HG03135 (cell line): ENCODE measurements at regions not wholly inside any gene's neighbourhood (a gene's known extent, or its start where the extent isn't known, plus 50 kb on each side); places are given as distances from the start of the nearest gene placed in this dataset.

Experiments used
- ATAC-seq: cut with Tn5 transposase; IDR thresholded peaks from one replicate; pipeline ENCODE4 v1.9.1; 2021; ENCODE audit warnings: mild to moderate bottlenecking, moderate library complexity; ENCODE audit not compliant: unreplicated experiment

DNA sequence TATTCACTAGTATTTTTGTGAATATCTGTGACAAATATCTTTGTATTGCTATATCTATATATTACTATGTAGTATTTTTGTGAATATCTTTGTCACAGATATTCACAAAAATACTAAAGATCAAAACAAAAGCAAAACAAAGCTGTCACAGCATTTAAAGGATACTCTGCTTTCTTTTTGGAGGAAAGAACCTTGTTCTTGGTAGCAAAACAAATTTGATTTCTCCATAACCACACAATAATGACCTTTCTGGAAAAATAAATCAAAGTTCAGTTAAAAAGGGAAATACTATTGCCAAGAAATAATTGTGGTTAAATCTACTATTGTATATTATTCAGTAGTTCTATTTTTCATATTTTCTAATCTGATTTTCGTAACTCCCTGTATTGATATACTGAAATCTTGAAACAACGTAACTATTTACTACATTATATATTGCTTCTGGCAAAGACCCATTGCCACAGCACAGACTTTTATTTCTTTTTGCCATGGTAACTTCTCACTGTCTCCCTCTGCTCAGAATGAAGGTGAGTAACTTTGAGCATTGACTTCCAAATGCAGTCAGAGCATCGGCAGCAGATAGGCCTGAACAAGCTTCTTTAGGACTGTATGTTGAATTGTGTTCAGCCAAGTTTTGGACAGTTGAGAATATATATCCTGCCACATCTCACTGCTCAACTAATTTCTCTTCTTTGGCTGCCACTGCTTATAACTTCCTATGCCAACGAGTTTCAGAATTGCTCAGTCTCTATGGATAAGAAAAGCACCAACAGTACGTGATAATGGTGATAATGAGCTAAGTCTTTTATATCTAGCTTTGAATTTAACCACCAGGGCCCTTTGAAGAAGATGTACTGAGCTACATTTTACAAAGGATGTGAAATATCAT lies 1097.2 kb upstream of the GJE1 start:
- no peak for ATAC-seq

DNA sequence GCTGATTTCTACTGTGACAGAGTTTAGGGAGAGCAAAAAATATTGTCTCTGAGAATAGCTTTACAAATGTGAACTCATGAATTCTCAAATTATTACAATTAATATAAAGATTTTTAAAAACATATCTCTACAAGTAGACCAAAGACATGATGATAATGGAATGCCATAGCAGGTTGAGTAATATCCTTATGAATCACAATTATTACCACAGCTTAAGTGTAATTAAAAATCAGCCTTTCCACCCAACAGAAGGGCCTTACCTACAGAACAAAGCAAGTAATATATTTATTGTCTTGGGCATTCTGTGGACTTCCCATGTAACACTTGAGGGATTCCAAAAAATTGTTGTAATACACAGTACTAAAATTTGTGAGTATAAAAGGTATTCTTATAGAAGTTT lies 1099.6 kb upstream of the GJE1 start:
- ATAC-seq = no peak

DNA sequence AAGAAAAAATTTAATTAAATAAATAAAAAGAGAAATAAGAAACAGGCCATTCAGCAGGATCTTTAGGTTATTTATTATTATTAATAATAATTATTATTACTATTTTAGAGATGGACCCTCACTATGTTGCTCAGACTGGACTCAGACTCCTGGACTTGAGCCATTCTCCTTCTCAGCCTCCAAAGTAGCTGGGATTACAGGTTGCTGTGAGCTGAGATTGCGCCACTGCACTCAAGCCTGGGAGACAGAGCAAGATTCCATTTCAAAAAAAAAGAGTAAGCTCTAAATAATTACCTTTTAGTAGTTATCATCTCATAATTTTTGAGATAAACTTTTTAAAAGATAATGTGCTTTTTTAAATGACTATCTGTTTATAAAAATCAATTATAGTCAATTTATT lies 1102.8 kb upstream of the GJE1 start:
- ATAC-seq = no peak

DNA sequence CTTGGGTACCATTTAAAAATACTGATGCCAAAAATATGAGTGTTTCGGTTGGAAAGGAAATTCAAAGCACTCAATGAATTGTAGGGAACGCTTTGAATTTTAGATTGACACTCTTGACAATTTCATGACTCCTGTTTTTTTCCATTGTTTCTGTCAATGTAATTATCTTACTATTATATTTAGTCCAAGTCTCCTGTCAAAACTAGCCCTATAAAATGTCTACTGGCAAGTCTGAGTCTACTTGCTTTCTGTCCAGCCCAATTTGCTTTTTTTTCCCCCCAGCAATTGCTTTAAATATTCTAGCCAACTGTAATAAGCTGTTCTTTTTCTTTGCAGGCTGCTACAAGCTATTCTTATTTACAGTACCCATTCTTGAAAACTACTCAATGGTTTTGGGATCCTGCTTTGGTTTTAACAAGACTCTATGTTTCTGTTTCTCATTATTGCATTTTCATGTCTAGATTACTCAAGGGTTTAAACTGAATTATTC lies 1103.9 kb upstream of the GJE1 start:
- ATAC-seq = no peak

DNA sequence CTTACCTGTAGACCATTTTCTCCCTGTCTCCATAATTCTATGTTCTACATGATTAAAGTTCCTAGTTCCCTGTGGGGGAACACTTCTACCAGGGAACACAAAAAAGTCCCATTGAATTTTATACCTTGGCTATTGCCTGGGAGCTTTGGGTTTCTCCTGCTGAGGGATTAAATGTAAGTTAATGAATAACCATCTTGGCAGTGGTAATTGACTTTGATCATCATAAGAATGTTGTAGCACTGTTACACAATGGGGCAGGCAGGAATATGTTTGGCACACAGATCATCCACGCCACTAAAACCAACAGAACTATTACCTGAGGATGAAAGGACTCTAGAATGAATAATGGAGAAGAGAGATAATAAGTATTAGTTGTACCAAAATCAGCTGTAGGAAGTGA lies 1106.2 kb upstream of the GJE1 start:
- ATAC-seq = no peak

DNA sequence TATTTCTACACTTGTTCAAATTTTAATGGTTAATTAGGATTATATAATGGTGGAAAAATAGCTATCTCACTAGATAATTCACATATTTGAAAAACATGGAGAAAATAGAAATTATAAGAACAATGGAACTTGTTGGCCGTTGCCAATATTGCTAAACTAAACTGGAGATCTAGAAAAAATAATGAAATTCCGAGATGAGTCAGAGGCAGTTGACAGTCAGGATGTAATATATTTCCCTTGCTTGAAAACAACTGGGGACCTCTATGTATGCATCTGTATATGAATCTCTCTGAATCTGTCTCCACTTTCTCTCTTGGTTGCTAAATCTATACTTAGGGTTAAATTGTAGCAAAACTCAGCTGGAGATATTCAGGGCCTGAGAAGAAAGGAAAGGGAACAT lies 1108.2 kb upstream of the GJE1 start:
- ATAC-seq = no peak

DNA sequence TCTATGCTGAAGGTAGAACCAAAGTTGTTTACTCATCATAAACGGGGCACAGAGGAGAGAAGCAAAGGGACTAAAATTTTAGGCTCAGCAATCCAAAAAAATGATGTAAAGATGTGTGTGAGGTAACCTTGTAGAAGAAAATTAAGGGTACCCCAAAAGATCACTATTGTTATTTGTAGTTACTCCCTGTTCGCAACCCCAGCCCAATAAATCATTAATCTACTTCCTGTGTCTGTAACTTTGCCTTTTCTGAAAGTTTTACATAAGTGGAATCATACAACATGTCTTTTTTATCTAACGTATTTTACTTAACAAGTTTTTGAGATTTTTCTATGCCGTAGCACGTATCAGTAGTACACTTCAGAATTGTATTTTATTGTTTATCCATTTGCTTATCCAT lies 1114.8 kb upstream of the GJE1 start:
- ATAC-seq = no peak

DNA sequence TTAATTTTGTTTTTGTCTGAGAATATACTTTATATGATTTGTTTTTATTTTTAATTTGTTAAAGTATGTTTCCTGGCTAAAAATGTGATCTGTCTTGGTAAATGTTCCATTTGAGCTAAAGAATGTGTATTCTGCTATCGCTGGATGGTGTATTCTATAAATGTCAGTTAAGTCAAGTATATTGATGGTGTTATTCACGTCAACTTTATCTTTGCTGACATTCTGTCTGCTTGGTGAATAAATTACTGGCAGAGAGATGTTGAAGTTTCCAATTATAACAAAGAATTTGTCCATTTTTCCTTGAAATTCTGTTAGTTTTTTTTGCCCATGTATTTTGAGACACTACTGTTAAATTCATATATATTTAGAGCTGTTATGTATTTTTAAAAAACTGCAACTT lies 1131.8 kb upstream of the GJE1 start:
- no peak for ATAC-seq

DNA sequence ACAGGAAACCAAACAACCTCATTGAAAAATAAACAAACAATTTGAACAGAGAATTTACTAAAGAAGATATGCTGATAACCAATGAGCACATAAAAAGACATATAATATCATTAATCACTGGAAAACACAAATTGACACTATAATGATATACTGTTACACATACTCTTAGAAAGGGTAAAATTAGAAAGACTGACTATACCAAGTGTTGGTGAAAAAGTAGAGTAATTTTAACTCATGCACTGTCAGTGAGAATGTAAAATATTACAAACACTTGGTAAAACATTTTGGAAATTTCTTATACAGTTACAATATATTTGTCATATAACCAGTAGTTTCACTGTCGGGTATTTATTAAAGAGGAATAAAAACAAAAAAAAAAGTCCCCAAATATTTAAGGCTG lies 1139.2 kb upstream of the GJE1 start:
- no peak for ATAC-seq

DNA sequence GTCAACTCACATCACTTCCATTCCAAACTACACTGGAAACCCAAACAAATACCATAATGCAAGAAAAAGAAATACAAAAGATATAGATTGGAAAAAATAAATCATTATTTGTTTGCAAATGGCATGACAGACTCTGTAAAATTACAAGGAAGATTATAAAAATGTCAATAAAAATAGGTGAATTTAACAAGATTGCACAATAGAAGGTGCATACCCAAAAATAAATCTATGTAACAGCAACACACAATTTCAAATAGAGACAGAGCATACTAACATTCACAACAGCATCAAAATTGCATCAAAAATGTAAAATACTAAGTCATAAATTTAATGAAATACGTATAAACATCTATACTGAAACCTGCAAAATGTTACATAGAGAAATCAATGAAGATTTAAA lies 1140.0 kb upstream of the GJE1 start:
- ATAC-seq = no peak

DNA sequence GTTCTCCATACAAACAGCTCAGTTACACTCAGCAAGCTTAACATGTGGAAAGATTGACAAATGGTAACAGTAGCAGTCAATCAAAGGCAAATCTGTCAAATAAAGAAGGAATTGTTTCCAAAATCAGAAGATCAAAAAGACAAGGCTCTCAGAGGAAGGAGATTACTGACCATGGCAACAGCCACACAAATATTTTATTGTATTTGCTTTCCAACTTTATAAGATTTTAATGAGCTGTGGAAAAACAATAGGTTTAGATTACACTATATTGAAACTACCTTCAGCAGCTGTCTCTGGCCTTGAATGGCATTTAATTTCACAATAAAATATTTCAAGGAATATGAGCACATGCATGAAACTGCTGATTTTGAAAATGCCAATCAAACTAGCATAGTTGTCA lies 1143.9 kb upstream of the GJE1 start:
- no peak for ATAC-seq

DNA sequence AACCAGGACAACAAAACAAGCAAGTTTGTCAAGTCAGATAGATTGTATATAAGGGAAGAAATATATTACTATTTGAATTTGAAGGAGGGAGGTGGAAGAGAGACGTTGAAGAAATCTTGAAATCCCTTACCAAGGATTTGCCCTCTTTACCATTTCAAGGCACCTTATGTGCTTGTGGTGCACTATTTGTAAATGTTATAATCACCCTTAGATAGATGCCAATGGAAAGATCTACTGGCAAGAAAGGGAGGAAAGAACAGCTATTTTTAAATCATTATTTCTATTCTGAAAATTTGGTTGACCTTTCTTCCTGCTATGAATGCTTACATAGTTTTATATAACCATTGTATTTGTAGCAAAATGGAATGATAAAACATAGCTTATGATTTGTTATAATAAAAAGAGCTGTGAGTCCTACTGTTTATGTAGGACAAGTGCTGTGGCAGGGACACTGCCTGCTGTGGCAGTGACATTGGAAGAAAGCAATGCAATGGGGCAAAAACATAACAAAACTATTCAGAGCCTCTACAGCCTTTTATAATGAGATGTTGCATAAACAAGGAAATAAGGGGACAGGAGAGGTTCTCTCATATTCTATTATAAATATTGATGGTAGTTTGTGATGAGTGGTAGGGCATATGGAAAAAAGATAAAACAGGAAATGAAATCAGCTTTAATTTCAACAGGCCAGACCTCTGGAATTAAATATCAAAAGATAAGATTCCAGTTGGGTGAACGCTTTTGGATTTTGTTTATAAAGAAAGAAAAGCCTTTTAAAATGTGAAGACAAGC lies 1145.2 kb upstream of the GJE1 start:
- no peak for ATAC-seq

DNA sequence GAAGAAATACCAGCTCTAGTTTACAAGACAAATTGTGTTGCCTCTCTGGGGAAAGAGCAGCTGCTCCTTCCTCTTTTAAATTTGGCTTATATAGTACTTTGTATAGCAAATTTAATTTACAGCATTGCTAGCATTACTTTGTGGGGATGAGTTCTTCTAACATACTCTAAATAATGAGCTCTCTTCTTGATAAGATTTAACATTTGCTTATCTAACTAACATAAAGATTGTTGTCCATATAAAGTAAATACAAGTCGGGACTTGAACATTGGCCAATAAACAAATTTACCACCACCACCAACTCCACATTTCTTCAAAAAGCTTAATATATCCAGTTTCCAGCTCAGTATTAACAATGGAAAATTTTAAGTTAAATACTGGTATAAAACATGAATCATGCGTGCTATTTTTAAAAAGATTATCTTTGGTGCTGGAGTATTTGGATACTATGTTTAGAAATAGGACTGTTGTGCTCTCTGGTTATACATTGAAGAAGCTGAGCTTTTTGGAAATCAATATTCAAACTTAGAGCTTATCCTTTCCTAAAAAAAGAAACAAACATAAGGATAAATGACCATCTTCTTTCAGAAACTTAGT lies 1146.9 kb upstream of the GJE1 start:
- no peak for ATAC-seq

DNA sequence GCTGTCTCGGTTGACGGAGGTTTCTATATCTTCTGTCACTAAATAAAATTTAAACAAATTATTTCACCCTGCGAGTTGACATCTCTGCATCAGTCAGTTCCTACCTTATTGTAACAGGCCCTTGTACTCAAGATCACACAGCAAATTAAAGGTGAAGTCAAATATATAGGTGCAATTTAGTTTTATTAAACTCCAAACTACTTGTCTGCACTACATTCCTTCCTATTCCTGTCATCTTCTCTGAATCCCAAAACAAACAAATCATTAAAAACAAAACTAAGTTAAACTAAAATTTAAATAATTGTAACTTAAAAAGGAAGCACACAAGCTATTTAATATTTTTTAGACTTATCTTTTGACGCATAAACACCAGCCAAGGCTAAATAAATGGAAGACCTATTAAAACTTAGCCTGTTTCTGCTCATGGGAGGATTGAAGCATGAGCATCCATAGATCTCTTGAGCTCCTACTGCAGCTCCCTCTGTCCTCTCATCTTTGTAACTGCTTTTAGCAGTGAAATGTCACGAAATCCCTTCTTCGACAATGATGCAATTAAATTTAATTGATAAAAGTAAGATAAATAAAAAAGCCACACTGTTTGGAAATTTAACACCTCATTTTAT lies 1152.3 kb upstream of the GJE1 start:
- ATAC-seq = no peak

DNA sequence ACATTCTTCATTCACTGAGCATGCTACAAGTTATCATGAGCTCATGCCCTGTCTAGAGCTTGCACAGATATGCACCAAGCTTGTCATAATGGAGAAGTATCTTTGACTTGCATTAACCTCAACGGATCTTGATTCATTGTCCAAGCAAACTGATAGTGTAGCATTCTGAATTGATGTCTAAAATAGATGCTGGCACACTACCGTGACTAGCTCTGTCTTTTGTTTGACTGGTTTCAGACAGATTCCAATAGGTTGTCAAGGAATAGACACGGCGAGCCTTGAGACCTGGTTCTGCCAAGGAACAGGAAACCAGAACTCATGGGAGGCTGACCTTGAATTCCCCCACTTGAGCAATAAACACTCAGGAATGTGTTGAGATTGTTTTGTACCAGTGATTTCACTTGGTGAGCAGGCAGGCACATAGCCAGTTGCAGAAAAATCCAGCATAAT lies 1153.1 kb upstream of the GJE1 start:
- ATAC-seq = no peak

DNA sequence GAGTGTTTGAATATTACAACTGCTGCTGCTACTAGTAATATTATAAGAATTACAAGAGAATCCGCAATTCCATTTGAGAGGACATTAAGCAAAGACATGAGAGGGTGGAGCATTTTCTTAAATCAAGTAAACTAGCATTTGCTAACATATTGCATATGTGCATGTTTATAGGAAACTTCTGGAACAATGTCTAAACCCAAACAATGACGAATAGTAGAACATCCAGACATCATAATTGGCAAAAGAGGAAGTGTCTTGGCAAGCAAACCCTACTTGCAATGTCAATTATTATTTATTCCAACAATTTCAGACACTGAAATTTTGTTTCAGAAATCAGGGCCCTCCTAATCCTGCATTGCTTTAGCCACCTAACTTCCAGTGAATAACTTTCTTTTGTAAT lies 1155.3 kb upstream of the GJE1 start:
- no peak for ATAC-seq

DNA sequence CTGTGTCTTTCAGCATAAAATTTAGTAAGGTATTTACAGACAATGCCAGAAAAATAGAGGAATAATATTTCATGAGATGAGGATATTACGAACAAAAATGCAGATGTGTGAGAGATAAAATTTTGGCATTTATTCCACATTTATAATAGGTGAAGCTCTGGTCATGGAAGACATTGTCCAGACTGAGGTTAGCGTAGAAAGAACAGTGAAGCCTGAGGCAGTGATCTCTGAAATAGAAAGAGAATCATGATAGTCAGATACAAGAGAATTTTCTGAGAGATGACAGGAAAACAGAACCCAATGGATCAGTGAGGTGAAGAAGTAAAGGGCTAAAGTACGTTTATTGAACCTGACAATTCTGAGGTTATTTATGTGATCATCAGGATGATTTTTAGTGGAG lies 1155.9 kb upstream of the GJE1 start:
- no peak for ATAC-seq

DNA sequence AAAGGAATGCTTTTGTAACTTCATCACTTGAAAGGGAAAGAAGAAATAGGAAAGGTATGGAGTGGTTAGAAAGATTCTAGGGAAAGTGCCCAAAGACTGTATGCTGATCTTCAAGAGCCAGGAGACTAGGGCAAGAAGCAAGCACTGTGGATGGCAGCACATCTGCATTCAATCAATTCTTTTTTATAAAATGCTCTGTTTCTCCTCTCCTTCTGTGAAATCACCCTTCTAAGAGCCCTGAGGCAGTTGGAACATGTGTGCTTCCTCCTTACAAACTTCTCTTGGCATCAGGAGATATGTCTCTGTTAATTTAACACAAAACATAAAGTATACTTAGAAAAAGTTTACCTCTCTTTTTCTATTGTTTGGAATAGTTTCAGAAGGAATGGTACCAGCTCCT lies 1162.2 kb upstream of the GJE1 start:
- no peak for ATAC-seq

DNA sequence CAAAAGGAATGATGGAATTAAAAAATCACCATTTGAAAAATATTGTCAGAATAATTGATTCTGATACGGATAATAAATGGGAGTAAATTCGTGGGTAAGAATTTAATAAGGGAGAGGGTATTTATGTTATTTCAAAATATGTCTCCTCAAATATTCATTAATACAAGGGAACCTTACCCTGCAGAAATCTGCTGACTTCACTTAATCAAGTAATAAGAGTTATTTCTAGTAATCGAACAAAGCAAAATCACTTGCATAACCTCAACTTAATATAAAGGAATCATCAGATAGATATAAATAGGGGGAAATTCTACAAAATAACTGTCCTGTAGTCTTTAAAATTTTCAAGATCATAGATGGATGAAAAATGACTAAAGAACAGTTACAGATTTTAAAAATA lies 1164.7 kb upstream of the GJE1 start:
- ATAC-seq = no peak

DNA sequence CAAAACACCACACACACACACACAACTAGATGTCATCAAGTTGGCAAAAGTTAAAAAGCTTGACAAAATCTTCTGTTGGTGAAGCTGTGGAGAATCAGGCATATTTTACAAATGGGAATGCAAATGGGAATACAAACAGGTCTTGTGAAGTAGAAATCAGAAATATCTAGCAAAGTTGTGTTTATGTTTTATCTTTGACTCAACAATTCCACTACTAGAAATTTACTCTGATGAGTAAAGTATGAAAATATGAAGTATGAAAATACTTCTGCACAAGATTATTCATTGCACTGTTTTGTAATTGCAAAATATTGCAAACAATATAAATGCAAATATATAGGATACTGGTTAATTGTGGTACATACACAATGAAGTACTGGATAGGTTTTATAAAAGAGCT lies 1166.0 kb upstream of the GJE1 start:
- ATAC-seq = no peak

DNA sequence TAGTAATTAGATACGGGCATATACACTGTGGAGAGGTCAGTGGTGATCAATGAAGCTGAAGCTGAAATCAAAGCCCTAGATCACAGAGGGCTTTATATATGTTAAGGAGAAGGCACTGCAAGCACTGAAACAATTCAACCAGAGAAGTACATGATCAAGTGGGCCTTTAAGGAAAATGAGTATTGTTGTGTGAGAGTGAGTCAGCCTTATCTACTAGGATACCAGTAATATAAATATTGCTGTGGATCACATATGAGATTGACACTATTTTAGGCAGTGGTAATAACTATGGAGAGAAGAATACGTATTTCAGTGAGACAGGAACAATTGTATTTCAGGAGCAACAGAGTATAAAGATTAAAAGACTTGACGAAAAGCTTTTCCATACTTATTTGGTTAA lies 1172.2 kb upstream of the GJE1 start:
- no peak for ATAC-seq
